Esophagus muscularis mucosa (tissue), 4 donors: ENCODE measurements at regions not wholly inside any gene's neighbourhood (a gene's known extent, or its start where the extent isn't known, plus 50 kb on each side); places are given as distances from the start of the nearest gene placed in this dataset.
"Not testable (repeated sequence)": the region's sequence is repeated elsewhere in the genome, so short reads cannot be mapped to it uniquely, and the experiment has no call there.

Experiments
- DNase-seq: peaks from one replicate; pipeline ENCODE4 v3.0.0-alpha.2; 2017; ENCODE audit errors: extremely low spot score
- H3K27ac ChIP-seq, 4 donors: fragments of 200-600 bp; sonication (generic); replicated peaks in 1 of 4; 1 replicate in 3 of 4; 2 replicates in 1 of 4; pipeline ENCODE4 v1.5.1; 2016 to 2019; ENCODE audit warnings: mild to moderate bottlenecking in 1 of 4
- H3K27me3 ChIP-seq, 4 donors: fragments of 200-600 bp; sonication (generic); one replicate each; pipeline versions ENCODE4 v1.5.1 to v1.6.0; 2016 to 2019
- H3K36me3 ChIP-seq, 4 donors: fragments of 200-600 bp; sonication (generic); one replicate each; pipeline ENCODE4 v1.5.1; 2016 to 2019
- H3K4me1 ChIP-seq, 4 donors: fragments of 200-600 bp; sonication (generic); one replicate each; pipeline ENCODE4 v1.5.1; 2016 to 2019
- H3K4me3 ChIP-seq, 4 donors: fragments of 200-600 bp; sonication (generic); 1 replicate in 2 of 4; 2 replicates in 2 of 4; pipeline ENCODE4 v1.5.1; 2016 to 2019; ENCODE audit warnings: mild to moderate bottlenecking in 4 of 4, moderate library complexity in 1 of 4
- H3K9me3 ChIP-seq, 4 donors: fragments of 200-600 bp; sonication (generic); 1 replicate in 3 of 4; 2 replicates in 1 of 4; pipeline ENCODE4 v1.5.1; 2016 to 2019
- CTCF ChIP-seq, 3 experiments: fragments of 200-600 bp in 2 of 3; fragments of 450-650 bp in 1 of 3; sonication (generic) in 2 of 3; IDR thresholded peaks; one replicate each; pipeline ENCODE4 v1.5.1; 2017 to 2019; ENCODE audit warnings: antibody characterized with exemption in 3 of 3, mild to moderate bottlenecking in 2 of 3, moderate library complexity in 1 of 3
- EP300 ChIP-seq: sonication (generic); formaldehyde crosslinking; IDR thresholded peaks from one replicate; pipeline ENCODE4 v1.6.1; 2017; ENCODE audit warnings: antibody characterized with exemption
- POLR2A ChIP-seq: fragments of 450-650 bp; IDR thresholded peaks from one replicate; pipeline ENCODE4 v1.6.1; 2017; ENCODE audit warnings: antibody characterized with exemption, moderate library complexity, mild to moderate bottlenecking, low read depth
- POLR2AphosphoS5 ChIP-seq, 2 donors: sonication (generic); formaldehyde crosslinking; IDR thresholded peaks; one replicate each; pipeline ENCODE4 v1.6.1; 2017; ENCODE audit warnings: antibody characterized with exemption in 2 of 2
- WGBS: methylation state at CpG from one replicate; pipeline ENCODE4 v1.1.5; 2018; 5-methylcytosine and 5-hydroxymethylcytosine counted together
- intact Hi-C: fragments of 100-400 bp; cut with DNase I; formaldehyde crosslinking; loops from one replicate; pipeline ENCODE4 v1.15.1; 2023

GRCh38 chr2:194815475-194815874, 841.6 kb upstream of the SLC39A10 start:
- TF ChIP-seq POLR2A, result no peak
- no peak for TF ChIP-seq POLR2AphosphoS5 (IDR thresholded peaks at IDR 0.05)
- no peak for TF ChIP-seq EP300
- no peak for TF ChIP-seq CTCF (IDR thresholded peaks at IDR 0.05)
- H3K27ac ChIP-seq, result no peak overlapping the region
- DNase-seq, result no peak
- no peaks in the 10 kb centered on the region for H3K9me3 ChIP-seq
- H3K27me3 ChIP-seq, result no peaks in the 10 kb centered on the region
- intact Hi-C loops, result no loop called here
- no peaks in the 10 kb centered on the region for H3K4me1 ChIP-seq
- H3K36me3 ChIP-seq, result no peaks in the 10 kb centered on the region
- no peak overlapping the region for H3K4me3 ChIP-seq

- no peaks in the 10 kb centered on the region for H3K36me3 ChIP-seq
- no peaks in the 10 kb centered on the region for H3K4me1 ChIP-seq
- TF ChIP-seq CTCF (IDR thresholded peaks at IDR 0.05) (no peak), EP300 (no peak), POLR2AphosphoS5 (IDR thresholded peaks at IDR 0.05) (no peak), POLR2A (no peak)
- no peaks in the 10 kb centered on the region for H3K9me3 ChIP-seq
- no peaks in the 10 kb centered on the region for H3K27me3 ChIP-seq
- H3K27ac ChIP-seq, result no peak overlapping the region
- DNase-seq, result no peak
- WGBS, result 55% methylated on average over 1 of the region's 1 CpG
- intact Hi-C loops, result no loop called here
- H3K4me3 ChIP-seq, result no peak overlapping the region
These were observed 854.4 kb upstream of the SLC39A10 start for GRCh38 chr2:194802589-194802988.

GRCh38 chr2:194787071-194787470, 870.0 kb upstream of the SLC39A10 start:
- H3K4me1 ChIP-seq, intact Hi-C loops, H3K9me3 ChIP-seq, DNase-seq, H3K36me3 ChIP-seq, H3K27ac ChIP-seq, H3K27me3 ChIP-seq, H3K4me3 ChIP-seq: not testable (repeated sequence)
- 88% methylated on average over 2 of the region's 2 CpGs for WGBS

GRCh38 chr2:194771394-194771793, 885.6 kb upstream of the SLC39A10 start:
- 88% methylated on average over 2 of the region's 2 CpGs for WGBS
- intact Hi-C loops, H3K27me3 ChIP-seq, H3K36me3 ChIP-seq, H3K4me1 ChIP-seq, DNase-seq, H3K27ac ChIP-seq, H3K4me3 ChIP-seq, H3K9me3 ChIP-seq: not testable (repeated sequence)

- no peak overlapping the region for H3K27ac ChIP-seq
- H3K36me3 ChIP-seq, result no peaks in the 10 kb centered on the region
- intact Hi-C loops, result no loop called here
- H3K27me3 ChIP-seq, result no peaks in the 10 kb centered on the region
- H3K4me3 ChIP-seq, result no peak overlapping the region
- no peak for DNase-seq
- TF ChIP-seq EP300 (no peak), CTCF (IDR thresholded peaks at IDR 0.05) (no peak), POLR2A (no peak), POLR2AphosphoS5 (IDR thresholded peaks at IDR 0.05) (no peak)
- H3K4me1 ChIP-seq, result no peaks in the 10 kb centered on the region
- H3K9me3 ChIP-seq, result peaks cover 0 to 5% (median 0%) of the 10 kb centered on the region in 4 donors
These were observed 888.0 kb upstream of the SLC39A10 start for GRCh38 chr2:194769030-194769429.

- Histone ChIP-seq H3K9me3 (no peaks in the 10 kb centered on the region), H3K36me3 (no peaks in the 10 kb centered on the region), H3K4me1 (no peaks in the 10 kb centered on the region), H3K27ac (no peak overlapping the region), H3K27me3 (no peaks in the 10 kb centered on the region), H3K4me3 (no peak overlapping the region)
- DNase-seq, result no peak
- 72% methylated on average over 3 of the region's 3 CpGs for WGBS
- TF ChIP-seq EP300, result no peak
- TF ChIP-seq POLR2AphosphoS5 (IDR thresholded peaks at IDR 0.05), result no peak
- no peak for TF ChIP-seq CTCF (IDR thresholded peaks at IDR 0.05)
- no peak for TF ChIP-seq POLR2A
- intact Hi-C loops, result no loop called here
These were observed 891.3 kb upstream of the SLC39A10 start for GRCh38 chr2:194765723-194766122.
